ENCODE measurements at regions not wholly inside any gene's neighbourhood (a gene's known extent, or its start where the extent isn't known, plus 50 kb on each side); places are given as distances from the start of the nearest gene placed in this dataset.
A peak's percentile ranks its signal among the peaks of the same experiment; 100 is the strongest.

- no peak for DNase-seq
- TF ChIP-seq POLR2A (IDR thresholded peaks at IDR 0.05) (no peak), EP300 (IDR thresholded peaks at IDR 0.05) (no peak)
- TF ChIP-seq, protein P1, sequence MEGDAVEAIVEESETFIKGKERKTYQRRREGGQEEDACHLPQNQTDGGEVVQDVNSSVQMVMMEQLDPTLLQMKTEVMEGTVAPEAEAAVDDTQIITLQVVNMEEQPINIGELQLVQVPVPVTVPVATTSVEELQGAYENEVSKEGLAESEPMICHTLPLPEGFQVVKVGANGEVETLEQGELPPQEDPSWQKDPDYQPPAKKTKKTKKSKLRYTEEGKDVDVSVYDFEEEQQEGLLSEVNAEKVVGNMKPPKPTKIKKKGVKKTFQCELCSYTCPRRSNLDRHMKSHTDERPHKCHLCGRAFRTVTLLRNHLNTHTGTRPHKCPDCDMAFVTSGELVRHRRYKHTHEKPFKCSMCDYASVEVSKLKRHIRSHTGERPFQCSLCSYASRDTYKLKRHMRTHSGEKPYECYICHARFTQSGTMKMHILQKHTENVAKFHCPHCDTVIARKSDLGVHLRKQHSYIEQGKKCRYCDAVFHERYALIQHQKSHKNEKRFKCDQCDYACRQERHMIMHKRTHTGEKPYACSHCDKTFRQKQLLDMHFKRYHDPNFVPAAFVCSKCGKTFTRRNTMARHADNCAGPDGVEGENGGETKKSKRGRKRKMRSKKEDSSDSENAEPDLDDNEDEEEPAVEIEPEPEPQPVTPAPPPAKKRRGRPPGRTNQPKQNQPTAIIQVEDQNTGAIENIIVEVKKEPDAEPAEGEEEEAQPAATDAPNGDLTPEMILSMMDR (IDR thresholded peaks at IDR 0.05) = no peak
- Histone ChIP-seq H3K27me3 (no peaks in the 10 kb centered on the region), H3K9me3 (no peaks in the 10 kb centered on the region), H3K4me1 (ENCODE audit: insufficient read depth) (no peaks in the 10 kb centered on the region), H3K36me3 (no peaks in the 10 kb centered on the region), H3K27ac (no peak overlapping the region), H3K4me3 (no peak overlapping the region)
- intact Hi-C loops (cut with DNase I) = no loop called here
- WGBS, 3 donors = 27 to 50% (median 49%) methylated on average over 3 of the region's 3 CpGs
Observed at GRCh38 chr4:174172274-174172673, 111.2 kb downstream of the FBXO8 start.

GRCh38 chr4:174170906-174171305 lies 112.6 kb downstream of the FBXO8 start:
- no peak for DNase-seq
- intact Hi-C loops (cut with DNase I) = no loop called here
- Histone ChIP-seq H3K9me3 (no peaks in the 10 kb centered on the region), H3K36me3 (no peaks in the 10 kb centered on the region), H3K4me3 (no peak overlapping the region), H3K4me1 (ENCODE audit: insufficient read depth) (no peaks in the 10 kb centered on the region), H3K27me3 (no peaks in the 10 kb centered on the region), H3K27ac (no peak overlapping the region)
- TF ChIP-seq EP300 (IDR thresholded peaks at IDR 0.05) = no peak
- no peak for TF ChIP-seq POLR2A (IDR thresholded peaks at IDR 0.05)
- TF ChIP-seq, protein P1 (IDR thresholded peaks at IDR 0.05) = no peak
- 92 to 95% (median 94%) methylated on average over 1 of the region's 1 CpG for WGBS, 3 donors

- H3K27me3 ChIP-seq = no peaks in the 10 kb centered on the region
- 93 to 98% (median 95%) methylated on average over 7 of the region's 7 CpGs for WGBS, 3 donors
- H3K36me3 ChIP-seq = no peaks in the 10 kb centered on the region
- no peak for DNase-seq
- H3K4me3 ChIP-seq = no peak overlapping the region
- intact Hi-C loops (cut with DNase I) = no loop called here
- TF ChIP-seq EP300 (IDR thresholded peaks at IDR 0.05) = no peak
- TF ChIP-seq, protein P1 (IDR thresholded peaks at IDR 0.05) = no peak
- H3K9me3 ChIP-seq = no peaks in the 10 kb centered on the region
- H3K27ac ChIP-seq = no peak overlapping the region
- no peaks in the 10 kb centered on the region for H3K4me1 ChIP-seq (ENCODE audit: insufficient read depth)
Observed at GRCh38 chr4:174170091-174170490, 113.4 kb downstream of the FBXO8 start.

DNA sequence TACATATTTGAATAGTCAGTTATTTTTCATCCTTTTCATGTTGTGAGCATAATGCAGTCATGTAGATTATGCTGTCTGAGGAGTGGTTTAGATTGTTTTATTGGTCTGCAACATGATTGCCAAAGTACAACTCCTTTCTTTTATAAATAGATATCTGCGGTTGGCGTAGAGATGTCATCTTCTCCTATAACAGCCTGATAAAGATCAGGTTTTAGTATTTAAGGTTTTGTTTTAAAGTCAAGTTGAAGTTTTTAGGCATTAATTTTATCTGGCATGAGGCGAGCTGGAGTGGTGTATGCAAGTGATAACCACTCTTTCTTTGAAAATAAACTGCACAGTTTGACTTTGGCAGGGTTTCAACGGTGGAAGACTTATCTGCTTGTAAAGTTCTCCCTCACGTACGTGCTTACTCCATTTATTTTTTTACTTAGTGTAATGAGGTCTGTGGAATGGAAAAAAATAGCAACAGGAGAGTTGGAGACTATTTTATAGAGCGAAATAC lies 126.3 kb downstream of the FBXO8 start:
- Histone ChIP-seq H3K4me3 (no peak overlapping the region), H3K27ac (no peak overlapping the region), H3K27me3 (no peaks in the 10 kb centered on the region), H3K4me1 (ENCODE audit: insufficient read depth) (no peaks in the 10 kb centered on the region), H3K9me3 (no peaks in the 10 kb centered on the region), H3K36me3 (no peaks in the 10 kb centered on the region)
- no peak for TF ChIP-seq EP300 (IDR thresholded peaks at IDR 0.05)
- TF ChIP-seq, protein P1 (IDR thresholded peaks at IDR 0.05) = no peak
- no peak for TF ChIP-seq POLR2A (IDR thresholded peaks at IDR 0.05)
- DNase-seq = peak in 1 of 5 donors; percentile 12
- intact Hi-C loops (cut with DNase I) = loop anchor here in 1 of 4 donors (5.0 kb wide), 1 partner anchor 650 kb away; no protein-coding TSS in a partner anchor
- WGBS, 3 donors = 10 to 15% (median 13%) methylated on average over 7 of the region's 7 CpGs
